Natural killer cell treated with Interleukin-12 subunit alpha and Interleukin-12 subunit beta and Interleukin-15 and Interleukin-18, amount 100 ng/mL, for 72 hours (primary cell): ENCODE measurements at regions not wholly inside any gene's neighbourhood (a gene's known extent, or its start where the extent isn't known, plus 50 kb on each side); places are given as distances from the start of the nearest gene placed in this dataset.

ENCODE experiments used
- ATAC-seq, 2 donors: fragments of 150-1000 bp; cut with Tn5 transposase in 1 of 2; sonication (Bioruptor Pico), chemical (Tn5 transposase) in 1 of 2; 2 replicates each; pipeline ENCODE4 v1.10.0; 2021
- DNase-seq: peaks from one replicate; pipeline ENCODE4 v3.0.0; 2022; ENCODE audit warnings: low spot score
- H3K27ac Mint-ChIP-seq, 2 donors: 1 replicate in 1 of 2; 2 replicates in 1 of 2; pipeline ENCODE4 v1.8.0; 2022; ENCODE audit warnings: mixed read lengths in 2 of 2, mild to moderate bottlenecking in 1 of 2, moderate library complexity in 1 of 2
- H3K27me3 Mint-ChIP-seq, 2 donors: 1 replicate in 1 of 2; 2 replicates in 1 of 2; pipeline ENCODE4 v1.8.0; 2022; ENCODE audit warnings: mixed read lengths in 2 of 2
- H3K36me3 Mint-ChIP-seq: one replicate; pipeline ENCODE4 v1.8.0; 2022; ENCODE audit warnings: mixed read lengths
- H3K4me1 Mint-ChIP-seq, 2 donors: 1 replicate in 1 of 2; 2 replicates in 1 of 2; pipeline ENCODE4 v1.8.0; 2022; ENCODE audit warnings: low read depth in 2 of 2, mixed read lengths in 2 of 2, mild to moderate bottlenecking in 1 of 2
- H3K4me3 Mint-ChIP-seq: one replicate; pipeline ENCODE4 v1.8.0; 2022; ENCODE audit warnings: mixed read lengths
- H3K9me3 Mint-ChIP-seq: 2 replicates; pipeline ENCODE4 v1.8.0; 2022; ENCODE audit warnings: mixed read lengths

GRCh38 chr5:40307920-40308319 is 371.8 kb upstream of the PTGER4 start:
- H3K4me1 Mint-ChIP-seq = peaks cover 0 to 6% of the 10 kb centered on the region in 2 donors
- no peaks in the 10 kb centered on the region for H3K36me3 Mint-ChIP-seq
- H3K27me3 Mint-ChIP-seq = no peaks in the 10 kb centered on the region
- no peak overlapping the region for H3K27ac Mint-ChIP-seq
- no peak for ATAC-seq
- DNase-seq = no peak
- H3K9me3 Mint-ChIP-seq = peaks cover 3% of the 10 kb centered on the region
- H3K4me3 Mint-ChIP-seq = no peak overlapping the region

- Mint-ChIP-seq H3K4me3 (no peak overlapping the region), H3K36me3 (no peaks in the 10 kb centered on the region), H3K4me1 (peaks cover 0 to 6% of the 10 kb centered on the region in 2 donors), H3K9me3 (peaks cover 3% of the 10 kb centered on the region), H3K27me3 (peaks cover 0 to 2% of the 10 kb centered on the region in 2 donors), H3K27ac (no peak overlapping the region)
- DNase-seq = no peak
- no peak for ATAC-seq
Measured at GRCh38 chr5:40306869-40307487, 372.7 kb upstream of the PTGER4 start.

GRCh38 chr5:40292006-40292405 is 387.7 kb upstream of the PTGER4 start:
- ATAC-seq = no peak
- peaks cover 4% of the 10 kb centered on the region for H3K9me3 Mint-ChIP-seq

GRCh38 chr5:40291338-40291737 is 388.4 kb upstream of the PTGER4 start:
- Mint-ChIP-seq H3K4me1 (peaks cover 10 to 13% of the 10 kb centered on the region in 2 donors), H3K27ac (peak overlapping the region in 1 of 2 donors; percentile 29), H3K27me3 (peaks cover 0 to 2% of the 10 kb centered on the region in 2 donors)

More at GRCh38 chr5:40292006-40292405, 387.7 kb upstream of the PTGER4 start:
- Mint-ChIP-seq H3K4me3 (no peak overlapping the region), H3K27me3 (peaks cover 0 to 2% of the 10 kb centered on the region in 2 donors), H3K4me1 (peaks cover 10 to 13% of the 10 kb centered on the region in 2 donors), H3K27ac (peak overlapping the region in 1 of 2 donors; percentile 29), H3K36me3 (peaks cover 7% of the 10 kb centered on the region)
- DNase-seq = no peak

GRCh38 chr5:40288800-40289485 is 390.8 kb upstream of the PTGER4 start:
- peaks cover 0 to 2% of the 10 kb centered on the region in 2 donors for H3K27me3 Mint-ChIP-seq

More at GRCh38 chr5:40291338-40291737, 388.4 kb upstream of the PTGER4 start:
- ATAC-seq = no peak
- Mint-ChIP-seq H3K36me3 (peaks cover 7% of the 10 kb centered on the region), H3K9me3 (peaks cover 4% of the 10 kb centered on the region), H3K4me3 (no peak overlapping the region)
- DNase-seq = no peak

GRCh38 chr5:40284863-40285262 is 394.9 kb upstream of the PTGER4 start:
- Mint-ChIP-seq H3K27ac (no peak overlapping the region), H3K27me3 (peaks cover 0 to 2% of the 10 kb centered on the region in 2 donors), H3K36me3 (peaks cover 11% of the 10 kb centered on the region), H3K4me1 (peaks cover 4 to 5% of the 10 kb centered on the region in 2 donors), H3K4me3 (no peak overlapping the region), H3K9me3 (peaks cover 5% of the 10 kb centered on the region)
- no peak for ATAC-seq
- DNase-seq = no peak

More at GRCh38 chr5:40288800-40289485, 390.8 kb upstream of the PTGER4 start:
- Mint-ChIP-seq H3K4me3 (no peak overlapping the region), H3K36me3 (peaks cover 7% of the 10 kb centered on the region), H3K27ac (no peak overlapping the region), H3K9me3 (peaks cover 4% of the 10 kb centered on the region), H3K4me1 (peaks cover 10 to 13% of the 10 kb centered on the region in 2 donors)
- ATAC-seq (no peak), DNase-seq (no peak)

GRCh38 chr5:40278881-40279280 is 400.8 kb upstream of the PTGER4 start:
- DNase-seq = no peak
- peak overlapping the region; percentile 59 for H3K4me3 Mint-ChIP-seq

GRCh38 chr5:40277161-40277906 is 402.4 kb upstream of the PTGER4 start:
- ATAC-seq = peak; percentile 87 to 89
- peak overlapping the region; percentile 59 for H3K4me3 Mint-ChIP-seq
- H3K27ac Mint-ChIP-seq = peak overlapping the region; percentile 88 to 92
- H3K36me3 Mint-ChIP-seq = peaks cover 26% of the 10 kb centered on the region
- H3K9me3 Mint-ChIP-seq = peaks cover 8% of the 10 kb centered on the region
- DNase-seq = peak; percentile 61
- peaks cover 46 to 54% of the 10 kb centered on the region in 2 donors for H3K4me1 Mint-ChIP-seq
- H3K27me3 Mint-ChIP-seq = no peaks in the 10 kb centered on the region

More at GRCh38 chr5:40278881-40279280, 400.8 kb upstream of the PTGER4 start:
- peaks cover 23% of the 10 kb centered on the region for H3K36me3 Mint-ChIP-seq
- H3K27ac Mint-ChIP-seq = peak overlapping the region; percentile 88 to 92
- peaks cover 41 to 52% of the 10 kb centered on the region in 2 donors for H3K4me1 Mint-ChIP-seq
- ATAC-seq = no peak
- H3K9me3 Mint-ChIP-seq = peaks cover 6% of the 10 kb centered on the region
- H3K27me3 Mint-ChIP-seq = no peaks in the 10 kb centered on the region

GRCh38 chr5:40276426-40277102 is 403.2 kb upstream of the PTGER4 start:
- peaks cover 26% of the 10 kb centered on the region for H3K36me3 Mint-ChIP-seq
- H3K27me3 Mint-ChIP-seq = no peaks in the 10 kb centered on the region
- DNase-seq (no peak), ATAC-seq (peak in 1 of 2 donors; percentile 34)
- H3K4me3 Mint-ChIP-seq = peak overlapping the region; percentile 59
- peak overlapping the region; percentile 88 to 92 for H3K27ac Mint-ChIP-seq
- H3K4me1 Mint-ChIP-seq = peaks cover 52 to 54% of the 10 kb centered on the region in 2 donors
- H3K9me3 Mint-ChIP-seq = peaks cover 8% of the 10 kb centered on the region

- Mint-ChIP-seq H3K36me3 (peaks cover 15% of the 10 kb centered on the region), H3K4me3 (no peak overlapping the region), H3K27me3 (no peaks in the 10 kb centered on the region), H3K9me3 (peaks cover 2% of the 10 kb centered on the region), H3K4me1 (peaks cover 57 to 64% of the 10 kb centered on the region in 2 donors), H3K27ac (peak overlapping the region in 1 of 2 donors; percentile 88)
- DNase-seq (no peak), ATAC-seq (no peak)
Measured at GRCh38 chr5:40274568-40274967, 405.1 kb upstream of the PTGER4 start.

- Mint-ChIP-seq H3K4me1 (peaks cover 57 to 61% of the 10 kb centered on the region in 2 donors), H3K27me3 (no peaks in the 10 kb centered on the region), H3K4me3 (no peak overlapping the region), H3K27ac (peak overlapping the region; percentile 30 to 88), H3K36me3 (peaks cover 15% of the 10 kb centered on the region), H3K9me3 (peaks cover 2% of the 10 kb centered on the region)
- ATAC-seq (no peak), DNase-seq (no peak)
Measured at GRCh38 chr5:40273936-40274335, 405.8 kb upstream of the PTGER4 start.

GRCh38 chr5:40271476-40271875 is 408.2 kb upstream of the PTGER4 start:
- H3K4me1 Mint-ChIP-seq = peaks cover 37 to 38% of the 10 kb centered on the region in 2 donors
- peak overlapping the region in 1 of 2 donors; percentile 68 for H3K27ac Mint-ChIP-seq
- peaks cover 2% of the 10 kb centered on the region for H3K9me3 Mint-ChIP-seq
- no peaks in the 10 kb centered on the region for H3K27me3 Mint-ChIP-seq
- H3K4me3 Mint-ChIP-seq = no peak overlapping the region
- peaks cover 11% of the 10 kb centered on the region for H3K36me3 Mint-ChIP-seq
- DNase-seq (no peak), ATAC-seq (no peak)

GRCh38 chr5:40270274-40270845 is 409.4 kb upstream of the PTGER4 start:
- no peaks in the 10 kb centered on the region for H3K27me3 Mint-ChIP-seq
- no peak for DNase-seq
- peak in 1 of 2 donors; percentile 38 for ATAC-seq
- H3K4me3 Mint-ChIP-seq = peak overlapping the region; percentile 43
- peaks cover 6% of the 10 kb centered on the region for H3K36me3 Mint-ChIP-seq
- H3K9me3 Mint-ChIP-seq = peaks cover 2% of the 10 kb centered on the region
- peaks cover 26 to 27% of the 10 kb centered on the region in 2 donors for H3K4me1 Mint-ChIP-seq
- H3K27ac Mint-ChIP-seq = peak overlapping the region; percentile 68 to 82
